Activated naive CD8-positive, alpha-beta T cell treated with anti-CD3 and anti-CD28 coated beads, Interleukin-2, amount 10 ng/mL, durations not matched to agents 7 days and 5 days (primary cell): ENCODE measurements at regions not wholly inside any gene's neighbourhood (a gene's known extent, or its start where the extent isn't known, plus 50 kb on each side); places are given as distances from the start of the nearest gene placed in this dataset.
"Not testable (repeated sequence)": the region's sequence is repeated elsewhere in the genome, so short reads cannot be mapped to it uniquely, and the experiment has no call there.

Experiments
- ATAC-seq: fragments of 150-1000 bp; cut with Tn5 transposase; one replicate; pipeline ENCODE4 v1.10.0; 2021; ENCODE audit warnings: low read depth, moderate library complexity
- POLR2A ChIA-PET: fragments of 350-600 bp; sonication (Branson Sonifier 250); formaldehyde crosslinking; loops from one replicate; lab custom pipeline; 2021; ENCODE audit warnings: antibody characterized with exemption; lab: Charles Lee
- DNase-seq: peaks from one replicate; pipeline ENCODE4 v3.0.0; 2021
- H3K27ac Mint-ChIP-seq: one replicate; pipeline ENCODE4 v1.8.0; 2022; ENCODE audit warnings: mild to moderate bottlenecking, mixed read lengths
- H3K27me3 Mint-ChIP-seq: one replicate; pipeline ENCODE4 v1.8.0; 2022; ENCODE audit warnings: mild to moderate bottlenecking, moderate library complexity, mixed read lengths
- H3K36me3 Mint-ChIP-seq: one replicate; pipeline ENCODE4 v1.8.0; 2021; ENCODE audit warnings: mild to moderate bottlenecking, mixed read lengths
- H3K4me1 Mint-ChIP-seq: one replicate; pipeline ENCODE4 v1.8.0; 2021; ENCODE audit warnings: mixed read lengths
- H3K4me3 Mint-ChIP-seq: one replicate; pipeline ENCODE4 v1.8.0; 2022; ENCODE audit warnings: mild to moderate bottlenecking, moderate library complexity, mixed read lengths
- H3K9me3 Mint-ChIP-seq: one replicate; pipeline ENCODE4 v1.8.0; 2021; ENCODE audit warnings: mixed read lengths

DNA sequence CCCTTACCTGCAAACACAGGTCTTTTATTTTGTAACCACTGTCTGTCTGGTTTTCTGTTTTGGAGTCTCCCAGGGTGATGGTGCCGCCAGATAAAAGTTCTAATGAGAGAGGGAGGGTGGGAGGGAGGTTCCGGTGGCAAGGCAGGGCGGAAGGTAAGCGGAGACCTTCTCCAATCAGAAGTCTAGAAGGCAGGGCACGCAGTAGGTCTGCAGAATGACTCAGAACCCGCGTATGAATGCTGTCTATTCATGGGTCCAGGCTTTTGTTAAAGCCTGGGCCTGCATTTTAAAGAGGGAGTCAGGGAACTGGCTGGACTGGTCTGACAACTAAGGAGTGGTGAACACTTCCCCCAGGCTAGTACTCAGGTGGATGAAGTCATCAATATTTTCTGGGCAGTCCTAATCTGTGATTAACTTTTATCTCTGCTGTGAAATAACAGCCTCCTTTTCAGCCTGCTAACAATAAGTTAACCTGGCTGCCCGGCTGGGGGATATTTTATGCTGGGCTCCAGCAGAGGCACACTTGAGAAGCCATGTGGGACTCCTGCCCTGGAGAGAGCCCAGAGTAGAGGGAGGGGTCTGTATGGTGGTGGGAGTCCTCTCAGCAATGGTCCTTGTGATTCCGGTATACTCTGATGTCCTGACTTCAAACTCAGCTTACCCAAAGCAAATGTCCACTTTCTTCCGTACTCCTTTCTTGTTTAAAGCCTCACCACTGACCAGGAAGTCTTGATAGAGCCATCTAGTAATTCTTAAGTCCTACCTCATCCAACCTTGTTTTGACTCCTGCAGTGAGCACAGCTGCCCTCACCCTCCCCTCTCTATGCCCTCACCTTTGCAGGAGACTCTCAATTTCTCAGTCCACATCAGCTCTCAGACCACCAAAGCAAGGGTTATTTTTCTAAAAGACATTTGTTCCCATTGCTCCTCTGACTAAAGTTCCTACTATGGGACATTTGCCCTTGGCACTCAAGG is 85.3 kb upstream of the PLGLB2 start:
- H3K4me1 Mint-ChIP-seq, H3K9me3 Mint-ChIP-seq, H3K4me3 Mint-ChIP-seq, DNase-seq, H3K27ac Mint-ChIP-seq, H3K36me3 Mint-ChIP-seq, H3K27me3 Mint-ChIP-seq, ATAC-seq, POLR2A ChIA-PET: not testable (repeated sequence)

DNA sequence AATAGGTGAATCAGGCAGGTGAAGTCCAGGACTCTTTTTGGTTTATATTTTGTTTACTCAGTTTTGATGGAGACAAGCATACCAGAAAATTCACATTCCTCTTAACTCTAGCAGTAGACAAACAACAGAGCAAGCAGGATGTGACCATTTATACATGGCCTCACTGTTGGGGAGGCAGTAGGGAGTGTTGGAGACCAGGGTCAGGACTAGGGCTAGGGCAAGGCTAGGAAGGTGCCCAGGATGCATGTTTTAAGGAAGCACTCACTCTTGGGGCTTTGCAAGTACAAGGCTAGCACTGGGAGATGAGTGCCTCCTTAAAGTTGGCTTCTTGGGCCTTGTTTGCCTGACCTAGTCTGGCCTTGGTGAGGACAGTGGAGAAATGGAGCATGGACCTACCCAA is 84.5 kb upstream of the PLGLB2 start:
- H3K27ac Mint-ChIP-seq, H3K9me3 Mint-ChIP-seq, H3K27me3 Mint-ChIP-seq, H3K36me3 Mint-ChIP-seq, H3K4me1 Mint-ChIP-seq, DNase-seq, H3K4me3 Mint-ChIP-seq, POLR2A ChIA-PET, ATAC-seq: not testable (repeated sequence)

DNA sequence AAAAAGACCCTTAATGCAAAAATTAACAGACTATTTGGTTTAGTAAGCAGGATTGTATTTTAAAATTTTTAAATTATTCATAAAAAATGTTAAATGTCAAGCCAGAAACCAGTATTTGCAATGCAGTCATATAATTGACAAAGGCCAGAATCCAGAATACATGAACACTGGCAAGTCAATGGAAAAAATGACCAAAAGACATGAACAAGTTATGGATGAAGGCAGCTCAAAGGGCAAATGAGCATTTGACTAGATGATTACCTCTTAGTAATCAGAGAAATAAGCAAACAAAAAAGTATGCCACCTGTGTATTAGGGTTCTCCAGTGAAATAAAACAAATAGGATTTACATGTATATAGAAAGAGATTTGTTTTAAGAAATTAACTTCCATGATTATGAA is 80.9 kb upstream of the PLGLB2 start:
- H3K9me3 Mint-ChIP-seq, H3K4me1 Mint-ChIP-seq, H3K27me3 Mint-ChIP-seq, DNase-seq, ATAC-seq, H3K36me3 Mint-ChIP-seq, H3K4me3 Mint-ChIP-seq, H3K27ac Mint-ChIP-seq, POLR2A ChIA-PET: not testable (repeated sequence)

DNA sequence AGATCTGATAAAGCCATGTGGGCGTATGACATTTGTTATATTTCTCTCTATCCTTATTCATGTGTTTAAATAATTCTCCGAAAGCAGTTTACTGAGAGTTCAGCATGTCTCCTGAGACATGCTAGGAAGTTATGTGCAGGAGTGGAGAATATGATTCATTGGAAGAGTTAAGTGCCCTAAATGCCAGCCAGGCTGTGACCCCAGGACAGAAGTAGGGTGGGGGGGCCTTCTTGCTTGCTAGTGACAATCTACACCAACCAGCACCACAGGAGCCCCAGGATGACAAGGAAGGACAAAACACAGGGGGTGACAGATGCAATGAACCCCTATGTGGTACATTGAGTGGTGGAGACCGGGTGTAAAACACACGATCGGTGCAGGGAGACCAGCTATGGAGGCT is 79.5 kb upstream of the PLGLB2 start:
- H3K4me3 Mint-ChIP-seq, POLR2A ChIA-PET, ATAC-seq, H3K4me1 Mint-ChIP-seq, H3K27me3 Mint-ChIP-seq, H3K9me3 Mint-ChIP-seq, DNase-seq, H3K36me3 Mint-ChIP-seq, H3K27ac Mint-ChIP-seq: not testable (repeated sequence)

DNA sequence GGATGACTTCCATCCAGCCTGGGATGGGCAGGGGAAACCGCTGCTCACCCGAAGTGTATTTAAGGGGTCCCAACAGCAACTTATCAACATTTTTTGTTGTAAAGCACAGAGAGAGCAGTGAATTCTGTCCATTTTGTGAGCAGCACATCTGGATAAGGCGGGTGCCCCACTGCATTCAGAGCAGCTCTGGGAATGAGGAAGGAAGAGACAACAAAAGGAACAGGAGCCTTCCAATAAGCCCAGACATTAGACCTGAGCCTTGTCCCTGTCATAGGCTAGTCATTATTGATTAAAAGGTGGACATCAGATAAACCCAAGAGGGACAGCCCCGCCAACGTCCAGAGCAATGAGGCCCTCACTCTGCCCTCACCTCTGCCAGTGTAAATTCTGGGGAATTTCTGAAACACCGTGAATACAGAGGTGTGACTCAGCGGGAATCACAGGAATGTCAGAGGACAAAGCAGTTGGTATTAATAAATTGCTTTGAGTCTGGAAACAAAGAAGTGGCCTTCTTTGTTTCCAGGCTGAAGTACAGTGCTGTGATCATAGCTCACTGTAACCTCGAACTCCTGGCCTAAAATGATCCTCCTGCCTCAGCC is 78.2 kb upstream of the PLGLB2 start:
- H3K4me3 Mint-ChIP-seq, ATAC-seq, H3K36me3 Mint-ChIP-seq, POLR2A ChIA-PET, DNase-seq, H3K4me1 Mint-ChIP-seq, H3K27me3 Mint-ChIP-seq, H3K27ac Mint-ChIP-seq, H3K9me3 Mint-ChIP-seq: not testable (repeated sequence)

DNA sequence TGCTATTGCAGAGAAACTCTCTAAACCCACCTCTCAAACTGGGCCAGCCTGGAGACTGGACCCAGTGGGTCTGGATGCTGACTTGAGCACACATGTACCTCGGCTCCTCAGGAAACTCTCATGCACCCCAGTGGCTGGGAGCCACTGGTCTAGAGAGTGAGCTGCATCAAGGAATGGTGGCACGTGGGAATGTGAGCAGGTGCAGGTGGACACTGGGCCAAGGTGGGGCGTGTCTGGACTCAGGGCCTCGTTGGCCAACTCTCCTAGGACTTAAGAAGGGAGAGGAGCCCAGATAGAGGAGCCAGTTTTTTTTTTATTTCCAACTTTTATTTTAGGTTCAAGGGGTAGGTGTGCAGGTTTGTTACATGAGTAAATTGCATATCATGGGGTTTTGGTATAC is 75.5 kb upstream of the PLGLB2 start:
- POLR2A ChIA-PET, H3K36me3 Mint-ChIP-seq, H3K4me1 Mint-ChIP-seq, H3K4me3 Mint-ChIP-seq, H3K27ac Mint-ChIP-seq, ATAC-seq, H3K9me3 Mint-ChIP-seq, DNase-seq, H3K27me3 Mint-ChIP-seq: not testable (repeated sequence)

DNA sequence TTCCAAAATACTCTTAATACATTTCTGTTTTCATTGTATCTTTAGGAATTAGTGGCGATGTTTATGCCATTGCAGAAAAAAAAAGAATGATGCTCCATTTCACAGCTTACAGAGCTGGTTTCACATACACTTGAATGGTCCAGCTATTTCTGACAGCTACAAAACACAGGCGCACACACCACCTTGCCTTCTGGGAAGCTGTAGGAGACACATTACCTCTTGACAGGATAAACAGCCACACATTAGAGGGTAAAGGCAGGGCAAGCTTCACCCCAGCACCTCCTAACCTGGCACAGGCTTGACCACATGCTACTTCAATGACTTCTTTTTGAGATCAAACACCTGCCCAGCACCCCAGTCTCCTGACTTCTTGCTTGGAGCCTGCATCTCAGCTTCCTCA is 73.2 kb upstream of the PLGLB2 start:
- POLR2A ChIA-PET, H3K4me1 Mint-ChIP-seq, H3K27me3 Mint-ChIP-seq, H3K27ac Mint-ChIP-seq, H3K9me3 Mint-ChIP-seq, ATAC-seq, DNase-seq, H3K36me3 Mint-ChIP-seq, H3K4me3 Mint-ChIP-seq: not testable (repeated sequence)

DNA sequence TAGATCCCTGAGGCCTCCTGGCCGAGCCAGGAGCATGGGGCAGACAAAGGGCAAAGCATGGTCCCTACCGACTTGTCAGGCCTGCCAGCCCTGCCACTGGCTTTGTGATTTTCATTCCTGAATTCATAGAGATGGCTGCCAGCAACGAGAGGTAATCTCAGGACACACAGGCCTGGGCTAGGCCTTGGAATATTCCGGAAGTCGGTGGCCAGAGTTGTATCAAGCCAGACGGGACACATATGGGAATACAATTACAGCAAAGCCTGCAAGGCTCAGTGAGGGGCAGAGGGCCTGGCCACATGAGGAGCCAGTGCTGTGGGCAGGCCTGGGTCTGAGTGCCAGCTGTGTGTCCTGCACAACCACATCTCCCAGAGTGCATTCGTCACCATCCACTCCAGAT is 72.4 kb upstream of the PLGLB2 start:
- DNase-seq, H3K27ac Mint-ChIP-seq, H3K4me3 Mint-ChIP-seq, H3K9me3 Mint-ChIP-seq, H3K4me1 Mint-ChIP-seq, H3K27me3 Mint-ChIP-seq, H3K36me3 Mint-ChIP-seq, ATAC-seq, POLR2A ChIA-PET: not testable (repeated sequence)

DNA sequence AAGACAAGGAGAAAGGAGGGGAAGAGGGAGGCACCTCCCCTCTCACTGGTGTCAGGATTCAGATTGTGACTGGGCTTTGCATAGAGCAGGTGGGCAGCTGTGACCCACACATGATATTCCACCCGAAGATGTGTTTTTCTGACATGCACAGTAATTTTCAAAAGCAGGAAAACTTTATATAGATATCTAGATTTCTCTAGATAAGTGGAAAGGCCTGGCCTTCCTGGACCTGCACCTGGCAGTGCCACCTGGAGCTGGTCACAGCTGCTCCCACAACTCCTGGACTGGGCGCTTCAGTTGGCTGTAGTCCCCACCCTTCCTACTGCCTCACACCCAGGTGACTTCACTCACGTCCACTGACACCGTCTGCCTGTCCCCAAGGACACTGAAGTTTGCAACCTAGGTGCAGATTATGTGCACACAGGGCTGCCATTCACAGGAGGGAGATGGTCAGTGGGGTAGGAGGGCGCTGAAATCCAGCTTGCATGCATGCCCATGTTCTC is 70.4 kb upstream of the PLGLB2 start:
- H3K36me3 Mint-ChIP-seq, ATAC-seq, H3K9me3 Mint-ChIP-seq, POLR2A ChIA-PET, H3K27me3 Mint-ChIP-seq, DNase-seq, H3K4me3 Mint-ChIP-seq, H3K4me1 Mint-ChIP-seq, H3K27ac Mint-ChIP-seq: not testable (repeated sequence)

DNA sequence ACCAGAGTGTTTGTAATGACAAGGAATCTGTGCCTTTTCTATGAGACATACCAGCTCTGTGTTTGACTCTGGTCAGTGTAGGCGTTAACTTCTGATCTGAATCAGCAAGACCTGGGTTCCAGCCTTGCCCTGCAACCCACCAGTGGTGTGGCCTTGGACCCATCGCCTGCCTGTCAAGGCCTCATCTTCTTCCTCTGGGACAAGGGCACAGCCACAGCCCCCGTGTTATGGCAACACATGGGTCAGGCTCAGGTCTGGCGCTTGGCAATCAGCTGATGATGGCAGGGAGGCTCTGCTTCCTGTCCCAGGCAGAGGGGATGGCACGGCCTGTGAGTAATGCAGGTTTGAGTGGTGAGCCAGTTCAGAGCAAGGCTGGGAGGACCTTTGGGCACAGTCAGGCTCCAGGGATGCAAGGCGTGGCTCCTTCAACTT is 69.1 kb upstream of the PLGLB2 start:
- H3K27ac Mint-ChIP-seq, DNase-seq, ATAC-seq: not testable (repeated sequence)

DNA sequence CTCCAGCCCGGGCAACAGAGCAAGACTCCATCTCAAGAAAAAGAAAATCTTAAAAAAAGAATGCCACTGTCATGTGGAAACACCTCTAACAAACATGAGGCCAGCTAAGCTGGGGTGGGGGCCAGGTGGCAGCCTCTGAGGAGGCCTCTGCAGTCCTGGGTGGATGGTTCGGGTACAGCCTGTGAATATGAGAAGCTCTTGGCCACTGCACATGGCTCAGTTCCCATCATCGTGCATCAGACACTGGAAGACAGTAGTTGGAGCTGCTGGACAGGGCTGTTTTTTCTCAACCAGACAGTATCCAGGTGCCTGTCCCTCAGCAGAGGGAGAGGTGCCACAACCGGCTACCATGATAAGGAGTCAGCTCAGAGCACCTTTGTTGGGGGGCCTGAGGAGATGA is 67.9 kb upstream of the PLGLB2 start:
- H3K36me3 Mint-ChIP-seq, POLR2A ChIA-PET, H3K9me3 Mint-ChIP-seq, H3K27me3 Mint-ChIP-seq, H3K4me3 Mint-ChIP-seq, DNase-seq, H3K4me1 Mint-ChIP-seq, ATAC-seq, H3K27ac Mint-ChIP-seq: not testable (repeated sequence)

More for the DNA sequence above, 69.1 kb upstream of the PLGLB2 start:
- H3K27me3 Mint-ChIP-seq, H3K36me3 Mint-ChIP-seq, H3K9me3 Mint-ChIP-seq, POLR2A ChIA-PET, H3K4me3 Mint-ChIP-seq, H3K4me1 Mint-ChIP-seq: not testable (repeated sequence)

DNA sequence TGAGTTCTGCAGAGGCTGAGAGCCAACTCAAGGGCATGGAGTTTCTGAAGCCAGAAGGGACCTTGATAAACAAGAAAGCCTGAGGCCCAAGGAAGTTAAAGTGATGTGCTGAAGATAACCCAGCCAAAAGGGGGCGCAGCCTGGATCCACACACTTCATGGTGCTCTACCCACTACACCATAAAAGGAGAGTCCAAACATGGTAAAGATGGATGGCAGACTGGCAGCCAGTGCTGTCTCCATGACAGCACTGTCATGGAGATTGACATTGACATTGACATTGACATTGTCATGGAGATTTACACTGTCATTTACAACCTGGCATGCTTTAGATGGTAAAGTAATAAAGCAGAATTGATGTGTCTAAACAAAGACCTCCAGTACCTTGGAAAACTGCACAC is 67.2 kb upstream of the PLGLB2 start:
- ATAC-seq, H3K27ac Mint-ChIP-seq, H3K4me1 Mint-ChIP-seq, POLR2A ChIA-PET, H3K4me3 Mint-ChIP-seq, H3K36me3 Mint-ChIP-seq, DNase-seq, H3K27me3 Mint-ChIP-seq, H3K9me3 Mint-ChIP-seq: not testable (repeated sequence)

DNA sequence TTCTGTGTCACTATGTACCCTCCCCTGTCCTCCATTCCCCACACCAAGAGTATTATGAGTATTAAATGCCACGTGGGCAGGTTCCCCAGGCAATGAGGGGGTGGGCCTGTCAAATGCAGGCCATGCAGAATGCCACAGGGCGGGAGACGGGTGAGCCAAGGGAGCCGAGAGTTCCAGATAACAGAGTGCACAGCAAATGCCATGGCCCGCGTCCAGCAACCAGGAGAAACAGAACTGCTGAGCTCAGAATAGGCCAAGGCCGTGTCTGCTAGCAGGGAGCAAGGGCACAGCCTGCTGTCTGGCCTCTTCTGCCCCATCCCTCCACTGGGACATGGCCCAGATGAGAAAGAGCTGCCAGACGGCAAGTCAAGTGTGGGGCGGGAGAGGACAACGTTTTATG is 64.4 kb upstream of the PLGLB2 start:
- H3K36me3 Mint-ChIP-seq, H3K27me3 Mint-ChIP-seq, H3K9me3 Mint-ChIP-seq, DNase-seq, ATAC-seq, H3K27ac Mint-ChIP-seq, POLR2A ChIA-PET, H3K4me1 Mint-ChIP-seq, H3K4me3 Mint-ChIP-seq: not testable (repeated sequence)

DNA sequence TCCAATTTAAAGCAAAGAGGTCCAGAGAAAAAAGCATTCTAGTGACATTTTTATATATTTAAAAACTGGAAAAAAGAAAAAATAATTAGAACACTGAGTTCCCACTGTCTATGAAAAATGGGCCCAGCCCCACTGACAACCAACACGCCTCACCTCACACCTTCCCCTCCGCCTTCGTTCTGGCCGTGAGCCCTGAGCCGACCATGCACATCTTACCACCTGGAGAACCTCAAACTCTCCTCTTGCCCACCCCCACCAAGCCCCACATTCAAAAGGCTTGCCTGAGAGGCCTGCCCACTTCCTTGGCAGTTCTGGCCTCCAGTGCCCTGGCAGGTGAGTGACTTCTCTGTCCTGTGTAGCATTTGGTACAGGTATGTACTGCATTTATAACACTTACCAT is 63.9 kb upstream of the PLGLB2 start:
- H3K27ac Mint-ChIP-seq, DNase-seq, POLR2A ChIA-PET, H3K9me3 Mint-ChIP-seq, ATAC-seq, H3K27me3 Mint-ChIP-seq, H3K4me3 Mint-ChIP-seq, H3K4me1 Mint-ChIP-seq, H3K36me3 Mint-ChIP-seq: not testable (repeated sequence)
